ENCODE measurements at regions not wholly inside any gene's neighbourhood (a gene's known extent, or its start where the extent isn't known, plus 50 kb on each side); places are given as distances from the start of the nearest gene placed in this dataset.

DNA sequence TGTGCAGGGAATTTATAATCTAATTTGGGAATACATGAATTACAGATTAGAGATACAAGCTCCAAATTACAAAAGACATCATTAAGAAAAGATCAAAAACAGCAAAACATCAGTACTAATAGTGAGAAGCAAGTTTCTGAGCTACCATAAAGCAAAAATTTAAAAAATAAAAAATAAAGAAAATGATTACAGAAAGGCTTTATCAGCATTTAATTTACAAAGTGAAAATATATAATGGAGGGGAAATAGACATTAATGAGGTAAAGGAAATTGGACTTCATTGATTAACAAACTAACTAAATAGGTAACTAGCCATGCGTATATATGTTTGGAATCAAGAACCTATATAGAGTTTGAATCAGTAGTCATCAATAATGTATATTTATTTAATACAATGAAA, 712.9 kb upstream of the DDX18 start:
- no peak overlapping the region for H3K27ac Mint-ChIP-seq (ENCODE audit: low read depth, unreplicated experiment)
- no TSS peak for BruUV-seq (replicated peaks)
- no peak overlapping the region for H3K4me3 Mint-ChIP-seq (ENCODE audit: unreplicated experiment)
- DNase-seq (ENCODE audit: unreplicated experiment) = no peak
- H3K36me3 Mint-ChIP-seq (ENCODE audit: insufficient read depth, unreplicated experiment) = no peaks in the 10 kb centered on the region
- ChIA-PET POLR2A (interaction anchor here (0.6 kb wide), 1 partner anchor 14 kb away, joined by 3 read pairs; no protein-coding TSS in a partner anchor), CTCF (no interaction called here)
- TF ChIP-seq, protein P1, sequence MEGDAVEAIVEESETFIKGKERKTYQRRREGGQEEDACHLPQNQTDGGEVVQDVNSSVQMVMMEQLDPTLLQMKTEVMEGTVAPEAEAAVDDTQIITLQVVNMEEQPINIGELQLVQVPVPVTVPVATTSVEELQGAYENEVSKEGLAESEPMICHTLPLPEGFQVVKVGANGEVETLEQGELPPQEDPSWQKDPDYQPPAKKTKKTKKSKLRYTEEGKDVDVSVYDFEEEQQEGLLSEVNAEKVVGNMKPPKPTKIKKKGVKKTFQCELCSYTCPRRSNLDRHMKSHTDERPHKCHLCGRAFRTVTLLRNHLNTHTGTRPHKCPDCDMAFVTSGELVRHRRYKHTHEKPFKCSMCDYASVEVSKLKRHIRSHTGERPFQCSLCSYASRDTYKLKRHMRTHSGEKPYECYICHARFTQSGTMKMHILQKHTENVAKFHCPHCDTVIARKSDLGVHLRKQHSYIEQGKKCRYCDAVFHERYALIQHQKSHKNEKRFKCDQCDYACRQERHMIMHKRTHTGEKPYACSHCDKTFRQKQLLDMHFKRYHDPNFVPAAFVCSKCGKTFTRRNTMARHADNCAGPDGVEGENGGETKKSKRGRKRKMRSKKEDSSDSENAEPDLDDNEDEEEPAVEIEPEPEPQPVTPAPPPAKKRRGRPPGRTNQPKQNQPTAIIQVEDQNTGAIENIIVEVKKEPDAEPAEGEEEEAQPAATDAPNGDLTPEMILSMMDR (IDR thresholded peaks at IDR 0.05; ENCODE audit: unreplicated experiment) = no peak
- intact Hi-C loops (cut with micrococcal nuclease) = no loop called here
- H3K4me1 Mint-ChIP-seq (ENCODE audit: insufficient read depth, unreplicated experiment) = no peaks in the 10 kb centered on the region
- H3K9me3 Mint-ChIP-seq (ENCODE audit: unreplicated experiment) = peaks cover 8% of the 10 kb centered on the region
- no peaks in the 10 kb centered on the region for H3K27me3 Mint-ChIP-seq (ENCODE audit: insufficient read depth, unreplicated experiment)

DNA sequence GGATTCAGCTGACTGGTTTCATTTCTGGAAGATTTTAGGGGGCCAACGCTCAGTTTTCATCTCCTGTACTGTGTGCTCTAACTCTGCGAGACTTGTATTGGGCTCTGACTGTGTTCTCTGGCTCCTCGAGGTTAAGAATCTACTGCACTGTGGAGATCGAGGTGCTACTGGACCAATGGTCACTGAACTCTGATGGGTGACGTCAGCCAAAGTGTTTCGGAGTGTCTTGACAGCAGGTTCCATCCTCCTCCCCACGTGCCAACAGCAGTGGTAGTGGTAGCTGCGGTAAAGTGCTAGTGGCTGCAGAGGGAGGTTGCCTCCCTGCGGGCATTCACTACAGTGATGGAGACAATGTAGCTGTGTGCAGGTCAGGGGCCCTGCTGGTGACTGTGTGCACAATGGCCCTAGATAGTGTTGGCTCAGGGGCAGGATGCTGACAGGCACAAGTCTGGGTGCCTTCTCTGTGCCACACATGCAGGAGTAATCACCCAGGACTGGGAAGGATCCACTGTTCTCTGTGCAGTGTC, 705.7 kb upstream of the DDX18 start:
- ChIA-PET CTCF (interaction anchor here (0.7 kb wide), 1 partner anchor 678 kb away, joined by 3 read pairs; no protein-coding TSS in a partner anchor), POLR2A (interaction anchor here (1.3 kb wide), 1 partner anchor 99 kb away, joined by 3 read pairs; no protein-coding TSS in a partner anchor)
- Mint-ChIP-seq H3K9me3 (ENCODE audit: unreplicated experiment) (peaks cover 8% of the 10 kb centered on the region), H3K4me1 (ENCODE audit: insufficient read depth, unreplicated experiment) (peaks cover 5% of the 10 kb centered on the region), H3K4me3 (ENCODE audit: unreplicated experiment) (no peak overlapping the region), H3K27me3 (ENCODE audit: insufficient read depth, unreplicated experiment) (no peaks in the 10 kb centered on the region), H3K36me3 (ENCODE audit: insufficient read depth, unreplicated experiment) (no peaks in the 10 kb centered on the region), H3K27ac (ENCODE audit: low read depth, unreplicated experiment) (no peak overlapping the region)
- intact Hi-C loops (cut with micrococcal nuclease) = no loop called here
- no TSS peak for BruUV-seq (replicated peaks)
- TF ChIP-seq, protein P1 (IDR thresholded peaks at IDR 0.05; ENCODE audit: unreplicated experiment) = no peak
- DNase-seq (ENCODE audit: unreplicated experiment) = no peak

DNA sequence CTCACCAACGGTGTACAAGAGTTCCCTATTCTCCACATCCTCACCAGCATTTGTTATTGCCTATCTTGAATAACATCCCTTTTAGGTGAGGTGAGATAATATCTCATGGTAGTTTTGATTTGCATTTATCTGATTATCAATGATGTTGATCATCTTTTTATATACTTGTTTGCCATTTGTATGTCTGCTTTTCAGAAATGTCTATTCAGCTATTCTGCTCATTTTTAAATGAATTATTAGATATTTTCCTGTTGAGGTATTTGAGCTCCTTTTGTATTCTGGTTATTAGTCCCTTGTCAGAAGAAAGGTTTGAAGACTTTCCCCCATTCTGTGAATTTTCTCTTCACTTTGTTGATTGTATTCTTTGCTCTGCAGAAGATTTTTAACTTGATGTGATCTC, 695.5 kb upstream of the DDX18 start:
- no TSS peak for BruUV-seq (replicated peaks)
- Mint-ChIP-seq H3K4me1 (ENCODE audit: insufficient read depth, unreplicated experiment) (no peaks in the 10 kb centered on the region), H3K4me3 (ENCODE audit: unreplicated experiment) (no peak overlapping the region), H3K27me3 (ENCODE audit: insufficient read depth, unreplicated experiment) (no peaks in the 10 kb centered on the region), H3K36me3 (ENCODE audit: insufficient read depth, unreplicated experiment) (no peaks in the 10 kb centered on the region), H3K9me3 (ENCODE audit: unreplicated experiment) (peaks cover 4% of the 10 kb centered on the region), H3K27ac (ENCODE audit: low read depth, unreplicated experiment) (no peak overlapping the region)
- CTCF ChIA-PET = no interaction called here
- POLR2A ChIA-PET = no interaction called here
- intact Hi-C loops (cut with micrococcal nuclease) = no loop called here
- no peak for DNase-seq (ENCODE audit: unreplicated experiment)
- TF ChIP-seq, protein P1 (IDR thresholded peaks at IDR 0.05; ENCODE audit: unreplicated experiment) = no peak

DNA sequence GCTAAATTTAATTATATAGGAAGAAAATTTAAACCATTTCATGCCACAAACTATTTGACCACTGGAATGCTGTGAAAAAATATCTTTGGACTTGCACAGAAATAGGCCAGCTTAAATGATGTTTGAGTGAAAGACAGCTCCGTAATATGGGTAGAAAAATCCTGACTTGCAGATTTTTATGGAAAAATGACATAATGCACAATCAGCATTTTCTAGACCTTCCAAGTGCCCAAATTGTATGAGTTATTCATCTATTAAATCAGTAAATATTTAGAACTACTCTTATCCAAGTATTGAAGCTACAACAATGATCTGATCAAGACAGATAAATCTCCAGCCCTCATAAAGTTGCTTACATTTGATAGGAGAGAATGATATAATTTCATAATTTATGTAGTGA, 691.1 kb upstream of the DDX18 start:
- ChIA-PET POLR2A (no interaction called here), CTCF (no interaction called here)
- BruUV-seq (replicated peaks) = no TSS peak

More for the DNA sequence above, 691.1 kb upstream of the DDX18 start:
- TF ChIP-seq, protein P1 (IDR thresholded peaks at IDR 0.05; ENCODE audit: unreplicated experiment) = no peak
- DNase-seq (ENCODE audit: unreplicated experiment) = no peak
- Mint-ChIP-seq H3K4me3 (ENCODE audit: unreplicated experiment) (no peak overlapping the region), H3K9me3 (ENCODE audit: unreplicated experiment) (peaks cover 7% of the 10 kb centered on the region), H3K4me1 (ENCODE audit: insufficient read depth, unreplicated experiment) (no peaks in the 10 kb centered on the region), H3K27ac (ENCODE audit: low read depth, unreplicated experiment) (no peak overlapping the region), H3K36me3 (ENCODE audit: insufficient read depth, unreplicated experiment) (no peaks in the 10 kb centered on the region), H3K27me3 (ENCODE audit: insufficient read depth, unreplicated experiment) (no peaks in the 10 kb centered on the region)
- intact Hi-C loops (cut with micrococcal nuclease) = no loop called here
